CD4-positive, alpha-beta T cell (primary cell): ENCODE measurements at regions not wholly inside any gene's neighbourhood (a gene's known extent, or its start where the extent isn't known, plus 50 kb on each side); places are given as distances from the start of the nearest gene placed in this dataset.

ENCODE experiments used
- ATAC-seq: fragments of 200-7000 bp; cut with Tn5 transposase; one replicate; pipeline ENCODE4 v1.10.0; 2022; ENCODE audit warnings: mild to moderate bottlenecking; ENCODE audit not compliant: poor library complexity
- CTCF ChIA-PET: fragments of 350-600 bp; sonication (Branson Sonifier 250); formaldehyde crosslinking; loops from one replicate; lab custom pipeline; 2021; ENCODE audit warnings: antibody characterized with exemption, inconsistent platforms; lab: Charles Lee
- POLR2A ChIA-PET: fragments of 350-600 bp; sonication (Branson Sonifier 250); formaldehyde crosslinking; loops from one replicate; lab custom pipeline; 2021; ENCODE audit warnings: antibody characterized with exemption, inconsistent platforms; lab: Charles Lee
- DNase-seq, 14 experiments: peaks; one replicate each; pipeline ENCODE4 v3.0.0-alpha.2; 2013 to 2020; ENCODE audit warnings: mixed read lengths in 2 of 14
- H3K27ac ChIP-seq, 2 donors: one replicate each; pipeline versions ENCODE4 v1.5.1 to v1.7.0; 2013; ENCODE audit warnings: low read length in 2 of 2, low read depth in 1 of 2, mild to moderate bottlenecking in 1 of 2
- H3K27me3 ChIP-seq, 2 experiments: 1 replicate in 1 of 2; 2 replicates in 1 of 2; pipeline versions ENCODE4 v1.6.1 to v1.7.0; 2013; ENCODE audit warnings: low read length in 2 of 2, control low read depth in 1 of 2, mild to moderate bottlenecking in 1 of 2, moderate library complexity in 1 of 2; ENCODE audit not compliant: insufficient read depth in 2 of 2, control insufficient read depth in 1 of 2
- H3K36me3 ChIP-seq: one replicate; pipeline ENCODE4 v1.6.1; 2013; ENCODE audit warnings: low read length, control low read depth; ENCODE audit not compliant: insufficient read depth
- H3K4me1 ChIP-seq: one replicate; pipeline ENCODE4 v1.6.1; 2013; ENCODE audit warnings: low read length, control low read depth; ENCODE audit not compliant: insufficient read depth
- H3K4me3 ChIP-seq: one replicate; pipeline ENCODE4 v1.5.1; 2013; ENCODE audit warnings: mild to moderate bottlenecking, low read length, moderate library complexity
- H3K9me3 ChIP-seq, 2 experiments: 1 replicate in 1 of 2; 2 replicates in 1 of 2; pipeline versions ENCODE4 v1.6.1 to v1.7.0; 2013; ENCODE audit warnings: low read length in 2 of 2, mild to moderate bottlenecking in 2 of 2, control low read depth in 1 of 2, moderate library complexity in 1 of 2; ENCODE audit not compliant: control insufficient read depth in 1 of 2, insufficient read depth in 1 of 2
- H3K27ac Mint-ChIP-seq: one replicate; pipeline ENCODE4 v1.8.0; 2020; ENCODE audit warnings: mixed read lengths
- H3K27me3 Mint-ChIP-seq: one replicate; pipeline ENCODE4 v1.8.0; 2021; ENCODE audit warnings: mixed read lengths
- H3K36me3 Mint-ChIP-seq: one replicate; pipeline ENCODE4 v1.8.0; 2021; ENCODE audit warnings: low read depth, mixed read lengths
- H3K4me1 Mint-ChIP-seq: one replicate; pipeline ENCODE4 v1.8.0; 2021; ENCODE audit warnings: low read depth, mixed read lengths
- H3K4me3 Mint-ChIP-seq: one replicate; pipeline ENCODE4 v1.8.0; 2020; ENCODE audit warnings: mild to moderate bottlenecking, mixed read lengths
- H3K9me3 Mint-ChIP-seq: one replicate; pipeline ENCODE4 v1.8.0; 2020; ENCODE audit warnings: mixed read lengths
- intact Hi-C, 2 experiments: fragments of 100-400 bp; cut with DNase I in 1 of 2; cut with micrococcal nuclease in 1 of 2; formaldehyde crosslinking; loops; one replicate each; pipeline versions ENCODE4 v1.15.1 to v1.9.0; 2023 to 2025; cut with DNase I, micrococcal nuclease
- TF ChIP-seq, protein P1 (sequence below): fragments of 200-600 bp; IDR thresholded peaks from one replicate; pipeline ENCODE4 v1.8.0; 2022; ENCODE audit warnings: antibody characterized with exemption, mild to moderate bottlenecking

DNA sequence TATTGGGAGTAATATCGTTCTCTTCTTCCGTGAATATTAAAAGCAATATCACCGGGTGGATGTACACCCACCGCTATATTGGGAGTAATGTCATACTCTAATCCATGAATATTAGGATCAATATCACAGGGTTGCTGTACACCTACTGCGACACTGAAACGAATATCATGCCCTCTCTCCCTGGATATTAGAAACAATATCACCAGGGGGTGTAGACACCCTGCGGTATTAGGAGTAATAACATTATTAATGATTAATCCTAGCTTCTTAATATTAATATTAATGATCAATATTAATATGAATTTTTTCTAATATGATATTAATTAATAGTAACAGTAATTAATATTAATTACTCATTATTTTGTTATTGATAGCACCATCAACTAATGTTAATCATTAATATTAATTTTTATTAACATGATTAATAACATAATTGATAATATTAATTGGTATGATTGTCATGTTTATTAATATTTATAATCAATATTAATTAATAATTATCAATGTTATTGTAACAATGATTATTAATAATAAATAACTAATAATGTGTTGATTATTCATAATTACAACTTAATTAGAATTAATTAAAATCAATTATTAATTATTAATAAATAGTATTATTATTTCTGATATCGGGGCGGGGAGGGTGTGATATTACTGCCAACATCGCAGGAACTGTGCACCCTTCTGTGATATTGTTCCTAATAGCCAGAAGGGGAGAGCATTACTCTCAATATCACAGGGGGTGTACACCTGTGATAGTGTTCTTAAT is 121.3 kb upstream of the C1GALT1 start:
- Histone ChIP-seq H3K27me3 (no peaks in the 10 kb centered on the region), H3K4me1 (no peaks in the 10 kb centered on the region), H3K36me3 (no peaks in the 10 kb centered on the region), H3K27ac (no peak overlapping the region), H3K9me3 (no peaks in the 10 kb centered on the region), H3K4me3 (no peak overlapping the region)
- Mint-ChIP-seq H3K4me3 (no peak overlapping the region), H3K27ac (no peak overlapping the region), H3K36me3 (no peaks in the 10 kb centered on the region), H3K27me3 (peaks cover 55% of the 10 kb centered on the region), H3K9me3 (no peaks in the 10 kb centered on the region), H3K4me1 (no peaks in the 10 kb centered on the region)
- TF ChIP-seq, protein P1, sequence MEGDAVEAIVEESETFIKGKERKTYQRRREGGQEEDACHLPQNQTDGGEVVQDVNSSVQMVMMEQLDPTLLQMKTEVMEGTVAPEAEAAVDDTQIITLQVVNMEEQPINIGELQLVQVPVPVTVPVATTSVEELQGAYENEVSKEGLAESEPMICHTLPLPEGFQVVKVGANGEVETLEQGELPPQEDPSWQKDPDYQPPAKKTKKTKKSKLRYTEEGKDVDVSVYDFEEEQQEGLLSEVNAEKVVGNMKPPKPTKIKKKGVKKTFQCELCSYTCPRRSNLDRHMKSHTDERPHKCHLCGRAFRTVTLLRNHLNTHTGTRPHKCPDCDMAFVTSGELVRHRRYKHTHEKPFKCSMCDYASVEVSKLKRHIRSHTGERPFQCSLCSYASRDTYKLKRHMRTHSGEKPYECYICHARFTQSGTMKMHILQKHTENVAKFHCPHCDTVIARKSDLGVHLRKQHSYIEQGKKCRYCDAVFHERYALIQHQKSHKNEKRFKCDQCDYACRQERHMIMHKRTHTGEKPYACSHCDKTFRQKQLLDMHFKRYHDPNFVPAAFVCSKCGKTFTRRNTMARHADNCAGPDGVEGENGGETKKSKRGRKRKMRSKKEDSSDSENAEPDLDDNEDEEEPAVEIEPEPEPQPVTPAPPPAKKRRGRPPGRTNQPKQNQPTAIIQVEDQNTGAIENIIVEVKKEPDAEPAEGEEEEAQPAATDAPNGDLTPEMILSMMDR: no peak
- intact Hi-C loops: no loop called here
- CTCF ChIA-PET: no interaction called here
- DNase-seq (no peak), ATAC-seq (no peak)
- POLR2A ChIA-PET: no interaction called here

DNA sequence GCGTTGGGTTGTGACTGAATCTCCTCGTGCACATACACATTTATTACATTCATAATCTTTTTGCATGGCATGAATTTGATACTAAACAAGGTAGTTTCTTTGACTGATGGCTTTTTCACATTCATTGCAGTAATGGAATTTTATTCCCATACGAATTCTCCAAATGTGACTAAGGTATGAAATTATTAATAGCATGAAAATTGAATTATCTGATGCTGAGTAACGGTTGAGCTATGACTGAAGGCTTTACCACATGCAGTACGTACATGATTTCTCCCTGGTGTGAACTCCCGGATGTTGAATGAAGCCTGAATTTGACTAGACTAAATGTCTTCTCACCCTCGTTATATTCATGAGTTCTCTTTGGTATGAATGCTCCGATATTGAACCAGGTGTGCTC is 104.4 kb upstream of the C1GALT1 start:
- ChIA-PET CTCF (interaction anchor here (1.4 kb wide), 1 partner anchor 17 kb away, joined by 3 read pairs; no protein-coding TSS in a partner anchor), POLR2A (no interaction called here)
- Histone ChIP-seq H3K27ac (no peak overlapping the region), H3K27me3 (no peaks in the 10 kb centered on the region), H3K9me3 (no peaks in the 10 kb centered on the region), H3K4me1 (no peaks in the 10 kb centered on the region), H3K36me3 (no peaks in the 10 kb centered on the region), H3K4me3 (no peak overlapping the region)
- DNase-seq: no peak
- Mint-ChIP-seq H3K36me3 (no peaks in the 10 kb centered on the region), H3K4me1 (no peaks in the 10 kb centered on the region), H3K27ac (no peak overlapping the region), H3K27me3 (no peaks in the 10 kb centered on the region), H3K9me3 (peaks cover 6% of the 10 kb centered on the region), H3K4me3 (no peak overlapping the region)
- intact Hi-C loops: no loop called here
- TF ChIP-seq, protein P1: no peak
- no peak for ATAC-seq

DNA sequence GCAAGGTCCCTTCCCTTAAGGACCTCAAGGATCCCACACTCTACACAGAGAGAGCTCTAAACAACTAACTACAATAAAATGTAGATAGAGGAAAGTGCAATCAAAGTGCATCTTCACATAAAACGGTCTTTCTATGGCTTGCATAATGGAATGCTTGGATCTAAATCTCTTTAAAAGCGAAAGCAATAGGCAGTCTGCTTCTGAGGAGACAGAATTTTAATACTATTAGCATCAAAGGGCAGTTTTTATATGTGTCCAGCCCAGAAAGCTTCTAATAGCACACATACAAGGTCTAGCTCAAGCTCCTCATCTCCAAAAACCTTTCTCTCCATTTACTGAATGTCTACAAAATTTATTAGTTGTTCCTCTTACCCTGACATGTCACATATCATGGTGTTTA is 101.5 kb upstream of the C1GALT1 start:
- Histone ChIP-seq H3K27ac (no peak overlapping the region), H3K4me3 (no peak overlapping the region), H3K9me3 (no peaks in the 10 kb centered on the region), H3K27me3 (no peaks in the 10 kb centered on the region), H3K4me1 (no peaks in the 10 kb centered on the region), H3K36me3 (no peaks in the 10 kb centered on the region)
- CTCF ChIA-PET: no interaction called here
- ATAC-seq (no peak), DNase-seq (no peak)
- H3K27ac Mint-ChIP-seq: no peak overlapping the region
- H3K4me3 Mint-ChIP-seq: no peak overlapping the region
- intact Hi-C loops: no loop called here
- TF ChIP-seq, protein P1: no peak
- POLR2A ChIA-PET: no interaction called here
- H3K9me3 Mint-ChIP-seq: peaks cover 1% of the 10 kb centered on the region
- no peaks in the 10 kb centered on the region for H3K36me3 Mint-ChIP-seq
- no peaks in the 10 kb centered on the region for H3K27me3 Mint-ChIP-seq
- peaks cover 9% of the 10 kb centered on the region for H3K4me1 Mint-ChIP-seq
